ENCODE measurements at regions not wholly inside any gene's neighbourhood (a gene's known extent, or its start where the extent isn't known, plus 50 kb on each side); places are given as distances from the start of the nearest gene placed in this dataset.

- no peak for TF ChIP-seq CTCF (IDR thresholded peaks at IDR 0.05)
- TF ChIP-seq POLR2A (IDR thresholded peaks at IDR 0.05), result no peak
Measured at GRCh38 chr12:87772401-87772800, 256.8 kb downstream of the C12orf50 start.
